ENCODE measurements at regions not wholly inside any gene's neighbourhood (a gene's known extent, or its start where the extent isn't known, plus 50 kb on each side); places are given as distances from the start of the nearest gene placed in this dataset.

GRCh38 chr7:136527554-136527953, 340.9 kb upstream of the CHRM2 start:
- TF ChIP-seq CTCF (conservative IDR thresholded peaks at IDR 0.05; ENCODE audit: low read depth, low read length) = no peak
- no peak for DNase-seq (ENCODE audit: low read depth)

GRCh38 chr7:136526408-136527105, 341.9 kb upstream of the CHRM2 start:
- no peak for DNase-seq (ENCODE audit: low read depth)
- no peak for TF ChIP-seq CTCF (conservative IDR thresholded peaks at IDR 0.05; ENCODE audit: low read depth, low read length)
- no peak overlapping the region for H3K4me3 ChIP-seq (ENCODE audit: low read length)

More at GRCh38 chr7:136527554-136527953, 340.9 kb upstream of the CHRM2 start:
- no peak overlapping the region for H3K4me3 ChIP-seq (ENCODE audit: low read length)

- no peak for TF ChIP-seq CTCF (conservative IDR thresholded peaks at IDR 0.05; ENCODE audit: low read depth, low read length)
- peak; percentile 91 for DNase-seq (ENCODE audit: low read depth)
- no peak overlapping the region for H3K4me3 ChIP-seq (ENCODE audit: low read length)
These were observed 344.9 kb upstream of the CHRM2 start for GRCh38 chr7:136523571-136523970.

- no peak for TF ChIP-seq CTCF (conservative IDR thresholded peaks at IDR 0.05; ENCODE audit: low read depth, low read length)
- no peak overlapping the region for H3K4me3 ChIP-seq (ENCODE audit: low read length)
- DNase-seq (ENCODE audit: low read depth) = no peak
These were observed 350.5 kb upstream of the CHRM2 start for GRCh38 chr7:136517971-136518370.

- no peak for DNase-seq (ENCODE audit: low read depth)
- no peak for TF ChIP-seq CTCF (conservative IDR thresholded peaks at IDR 0.05; ENCODE audit: low read depth, low read length)
- H3K4me3 ChIP-seq (ENCODE audit: low read length) = no peak overlapping the region
These were observed 353.7 kb upstream of the CHRM2 start for GRCh38 chr7:136514776-136515175.

GRCh38 chr7:136513744-136514143, 354.7 kb upstream of the CHRM2 start:
- no peak for TF ChIP-seq CTCF (conservative IDR thresholded peaks at IDR 0.05; ENCODE audit: low read depth, low read length)
- no peak overlapping the region for H3K4me3 ChIP-seq (ENCODE audit: low read length)
- peak; percentile 60 for DNase-seq (ENCODE audit: low read depth)

GRCh38 chr7:136509466-136509865, 359.0 kb upstream of the CHRM2 start:
- DNase-seq (ENCODE audit: low read depth) = no peak
- no peak overlapping the region for H3K4me3 ChIP-seq (ENCODE audit: low read length)
- TF ChIP-seq CTCF (conservative IDR thresholded peaks at IDR 0.05; ENCODE audit: low read depth, low read length) = no peak
